GM12878 (cell line): ENCODE measurements at regions not wholly inside any gene's neighbourhood (a gene's known extent, or its start where the extent isn't known, plus 50 kb on each side); places are given as distances from the start of the nearest gene placed in this dataset.

Experiments used
- ATF7 ChIP-seq: fragments of 450-650 bp; IDR thresholded peaks from 2 replicates; pipeline ENCODE4 v1.6.1; 2016; ENCODE audit warnings: low read depth, mild to moderate bottlenecking
- CTCF ChIP-seq, 3 experiments: IDR thresholded peaks in 2 of 3; conservative IDR thresholded peaks in 1 of 3; 2 replicates each; pipeline ENCODE4 v1.5.1; 2011; ENCODE audit warnings: low read depth in 3 of 3, low read length in 3 of 3, mild to moderate bottlenecking in 3 of 3, control low read depth in 2 of 3, moderate library complexity in 2 of 3, inconsistent platforms in 1 of 3, mixed read lengths in 1 of 3; ENCODE audit not compliant: control insufficient read depth in 2 of 3, insufficient read depth in 1 of 3; ENCODE audit errors: extremely low read depth in 1 of 3
- PKNOX1 ChIP-seq: fragments of 450-650 bp; IDR thresholded peaks from 2 replicates; pipeline ENCODE4 v1.6.1; 2016; ENCODE audit warnings: mild to moderate bottlenecking
- RBBP5 ChIP-seq: fragments of 200-600 bp; sonication (generic); conservative IDR thresholded peaks from 2 replicates; pipeline ENCODE4 v1.6.1; 2016
- TCF12 ChIP-seq: IDR thresholded peaks from 2 replicates; pipeline ENCODE4 v1.6.1; 2011; ENCODE audit warnings: low read depth, mild to moderate bottlenecking, low read length
- USF2 ChIP-seq: IDR thresholded peaks from 2 replicates; pipeline ENCODE4 v1.6.1; 2011; ENCODE audit warnings: low read depth, low read length, improper control_type of control experiment, borderline replicate concordance

DNA sequence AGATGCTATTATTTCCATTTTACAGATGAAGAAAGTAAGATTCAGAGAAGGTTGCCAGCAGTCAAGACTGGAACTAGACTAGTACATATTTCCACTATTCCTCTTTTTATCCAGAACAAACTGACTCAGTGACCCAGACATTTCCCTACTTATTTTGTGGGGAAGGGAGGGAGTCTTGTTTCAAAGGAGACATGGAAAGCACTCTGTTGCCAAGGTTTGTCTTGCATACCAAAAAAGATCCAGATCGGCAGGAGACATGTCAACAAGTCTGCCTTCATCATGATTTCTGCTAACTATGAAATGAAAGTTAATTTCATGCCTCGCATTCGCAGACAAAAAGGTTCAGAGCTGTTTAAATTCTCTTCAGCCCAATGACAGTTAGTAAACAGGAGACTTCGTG, 328.3 kb downstream of the DHX15 start:
- TF ChIP-seq TCF12 = no peak
- TF ChIP-seq CTCF (IDR thresholded peaks at IDR 0.05 in 2 of 3, conservative IDR thresholded peaks at IDR 0.05 in 1 of 3; ENCODE audit: control insufficient read depth in 2 of 3, extremely low read depth in 1 of 3, insufficient read depth in 1 of 3, low read depth in 3 of 3, low read length in 3 of 3) = no peak
- no peak for TF ChIP-seq ATF7
- no peak for TF ChIP-seq USF2
- no peak for TF ChIP-seq RBBP5
- no peak for TF ChIP-seq PKNOX1
